MV-4-11 (cell line): ENCODE measurements at regions not wholly inside any gene's neighbourhood (a gene's known extent, or its start where the extent isn't known, plus 50 kb on each side); places are given as distances from the start of the nearest gene placed in this dataset.

Source experiments
- DNase-seq: peaks from one replicate; lab custom pipeline; 2025; lab: John Stamatoyannopoulos, UW

- no peak for DNase-seq
These were observed 728.3 kb upstream of the SEMA6A start for GRCh38 chr5:117302949-117303348.

- DNase-seq: no peak
These were observed 727.9 kb upstream of the SEMA6A start for GRCh38 chr5:117302473-117302872.

- DNase-seq: no peak
These were observed 725.3 kb upstream of the SEMA6A start for GRCh38 chr5:117299936-117300328.

- no peak for DNase-seq
These were observed 724.8 kb upstream of the SEMA6A start for GRCh38 chr5:117299224-117299935.

- DNase-seq: no peak
These were observed 722.2 kb upstream of the SEMA6A start for GRCh38 chr5:117296872-117297271.

- no peak for DNase-seq
These were observed 721.3 kb upstream of the SEMA6A start for GRCh38 chr5:117295941-117296340.

- DNase-seq: no peak
These were observed 712.2 kb upstream of the SEMA6A start for GRCh38 chr5:117286813-117287212.

- DNase-seq: no peak
These were observed 697.0 kb upstream of the SEMA6A start for GRCh38 chr5:117271656-117272055.

- no peak for DNase-seq
These were observed 691.7 kb upstream of the SEMA6A start for GRCh38 chr5:117266280-117266679.

GRCh38 chr5:117263231-117263630 lies 688.6 kb upstream of the SEMA6A start:
- DNase-seq: no peak

- DNase-seq: no peak
These were observed 688.0 kb upstream of the SEMA6A start for GRCh38 chr5:117262572-117263131.

GRCh38 chr5:117261948-117262571 lies 687.4 kb upstream of the SEMA6A start:
- no peak for DNase-seq

- no peak for DNase-seq
These were observed 680.8 kb upstream of the SEMA6A start for GRCh38 chr5:117255211-117256027.

- DNase-seq: no peak
These were observed 677.9 kb upstream of the SEMA6A start for GRCh38 chr5:117252566-117252965.

- no peak for DNase-seq
These were observed 674.6 kb upstream of the SEMA6A start for GRCh38 chr5:117249086-117249815.

GRCh38 chr5:117246424-117246823 lies 671.8 kb upstream of the SEMA6A start:
- no peak for DNase-seq

GRCh38 chr5:117245130-117245529 lies 670.5 kb upstream of the SEMA6A start:
- DNase-seq: no peak

- no peak for DNase-seq
These were observed 667.4 kb upstream of the SEMA6A start for GRCh38 chr5:117242028-117242427.

GRCh38 chr5:117236941-117237340 lies 662.3 kb upstream of the SEMA6A start:
- DNase-seq: no peak

GRCh38 chr5:117235786-117236185 lies 661.2 kb upstream of the SEMA6A start:
- DNase-seq: no peak

GRCh38 chr5:117230375-117230774 lies 655.8 kb upstream of the SEMA6A start:
- no peak for DNase-seq

GRCh38 chr5:117220730-117221129 lies 646.1 kb upstream of the SEMA6A start:
- no peak for DNase-seq
